BJ (cell line): ENCODE measurements at regions not wholly inside any gene's neighbourhood (a gene's known extent, or its start where the extent isn't known, plus 50 kb on each side); places are given as distances from the start of the nearest gene placed in this dataset.
"Not testable (repeated sequence)": the region's sequence is repeated elsewhere in the genome, so short reads cannot be mapped to it uniquely, and the experiment has no call there.

ENCODE experiments used
- CTCF ChIA-PET: fragments of 350-600 bp; formaldehyde crosslinking; extraction: SDS; loops from one replicate; lab custom pipeline; 2021; ENCODE audit warnings: antibody characterized with exemption, inconsistent platforms; lab: Yijun Ruan, JAX
- POLR2A ChIA-PET: fragments of 300-600 bp; sonication (Branson Sonifier 250); formaldehyde crosslinking; extraction: SDS; loops from one replicate; lab custom pipeline; 2021; ENCODE audit warnings: antibody characterized with exemption; lab: Charles Lee
- DNase-seq: peaks from one replicate; pipeline ENCODE4 v3.0.0-alpha.2; 2011; ENCODE audit warnings: low read depth
- H3K27me3 ChIP-seq: 2 replicates; pipeline ENCODE4 v1.6.0; 2011; ENCODE audit warnings: low read length; ENCODE audit not compliant: control insufficient read depth, insufficient read depth
- H3K36me3 ChIP-seq: 2 replicates; pipeline ENCODE4 v1.5.1; 2011; ENCODE audit warnings: low read length; ENCODE audit not compliant: control insufficient read depth, insufficient read depth
- H3K4me3 ChIP-seq: 2 replicates; pipeline ENCODE4 v1.5.1; 2011; ENCODE audit warnings: low read depth, mild to moderate bottlenecking, control low read depth, low read length
- TF ChIP-seq, protein P1 (sequence below): IDR thresholded peaks from 2 replicates; pipeline ENCODE4 v1.5.1; 2011; ENCODE audit warnings: low read depth, mild to moderate bottlenecking, control low read depth, inconsistent platforms, low read length, moderate library complexity; ENCODE audit not compliant: insufficient read depth

DNA sequence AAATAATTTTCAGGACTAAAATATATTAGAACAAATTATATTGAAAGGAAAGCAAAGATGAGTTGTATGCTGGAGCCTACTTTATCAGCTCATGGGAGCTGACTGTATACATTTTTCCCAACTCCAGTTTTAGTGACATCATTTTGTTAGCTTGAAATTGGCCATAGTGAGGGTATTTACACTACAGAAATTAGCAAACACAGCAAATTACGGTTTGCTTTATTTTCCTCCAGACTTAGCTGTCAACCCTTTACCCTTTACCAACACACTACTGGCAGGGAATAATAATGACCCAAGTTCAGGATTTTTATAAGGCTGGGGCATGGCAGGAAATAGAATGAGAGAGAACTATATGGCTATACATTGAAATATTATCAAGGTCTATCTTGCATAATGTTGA lies 120.3 kb upstream of the PRSS1 start:
- ChIA-PET CTCF (interaction anchor here (0.8 to 6.7 kb wide), 5 partner anchors 21 to 230 kb away, joined by 3 to 56 read pairs (median 4); no protein-coding TSS in a partner anchor), POLR2A (no interaction called here)
- Histone ChIP-seq H3K4me3 (no peak overlapping the region), H3K36me3 (no peaks in the 10 kb centered on the region), H3K27me3 (no peaks in the 10 kb centered on the region)
- TF ChIP-seq, protein P1, sequence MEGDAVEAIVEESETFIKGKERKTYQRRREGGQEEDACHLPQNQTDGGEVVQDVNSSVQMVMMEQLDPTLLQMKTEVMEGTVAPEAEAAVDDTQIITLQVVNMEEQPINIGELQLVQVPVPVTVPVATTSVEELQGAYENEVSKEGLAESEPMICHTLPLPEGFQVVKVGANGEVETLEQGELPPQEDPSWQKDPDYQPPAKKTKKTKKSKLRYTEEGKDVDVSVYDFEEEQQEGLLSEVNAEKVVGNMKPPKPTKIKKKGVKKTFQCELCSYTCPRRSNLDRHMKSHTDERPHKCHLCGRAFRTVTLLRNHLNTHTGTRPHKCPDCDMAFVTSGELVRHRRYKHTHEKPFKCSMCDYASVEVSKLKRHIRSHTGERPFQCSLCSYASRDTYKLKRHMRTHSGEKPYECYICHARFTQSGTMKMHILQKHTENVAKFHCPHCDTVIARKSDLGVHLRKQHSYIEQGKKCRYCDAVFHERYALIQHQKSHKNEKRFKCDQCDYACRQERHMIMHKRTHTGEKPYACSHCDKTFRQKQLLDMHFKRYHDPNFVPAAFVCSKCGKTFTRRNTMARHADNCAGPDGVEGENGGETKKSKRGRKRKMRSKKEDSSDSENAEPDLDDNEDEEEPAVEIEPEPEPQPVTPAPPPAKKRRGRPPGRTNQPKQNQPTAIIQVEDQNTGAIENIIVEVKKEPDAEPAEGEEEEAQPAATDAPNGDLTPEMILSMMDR, result no peak
- DNase-seq, result no peak

GRCh38 chr7:142627223-142627622 lies 122.0 kb upstream of the PRSS1 start:
- H3K27me3 ChIP-seq, H3K4me3 ChIP-seq, H3K36me3 ChIP-seq, POLR2A ChIA-PET, DNase-seq: not testable (repeated sequence)
- CTCF ChIA-PET, result interaction anchor here (0.6 to 2.4 kb wide), 4 partner anchors 9 to 159 kb away, joined by 3 to 7 read pairs (median 3); no protein-coding TSS in a partner anchor

GRCh38 chr7:142626420-142627035 lies 122.7 kb upstream of the PRSS1 start:
- CTCF ChIA-PET, result interaction anchor here (0.6 to 3.2 kb wide), 5 partner anchors 10 to 160 kb away, joined by 3 to 16 read pairs (median 3); no protein-coding TSS in a partner anchor
- no peak for DNase-seq
- no peaks in the 10 kb centered on the region for H3K27me3 ChIP-seq
- POLR2A ChIA-PET, result no interaction called here
- no peaks in the 10 kb centered on the region for H3K36me3 ChIP-seq
- TF ChIP-seq, protein P1, result peak; percentile 49
- no peak overlapping the region for H3K4me3 ChIP-seq

- H3K36me3 ChIP-seq, H3K27me3 ChIP-seq, POLR2A ChIA-PET, H3K4me3 ChIP-seq, DNase-seq: not testable (repeated sequence)
- CTCF ChIA-PET, result interaction anchor here (0.8 to 3.2 kb wide), 10 partner anchors 9 to 157 kb away, joined by 3 to 16 read pairs (median 4); no protein-coding TSS in a partner anchor
Measured at GRCh38 chr7:142625216-142625615, 124.1 kb upstream of the PRSS1 start.

DNA sequence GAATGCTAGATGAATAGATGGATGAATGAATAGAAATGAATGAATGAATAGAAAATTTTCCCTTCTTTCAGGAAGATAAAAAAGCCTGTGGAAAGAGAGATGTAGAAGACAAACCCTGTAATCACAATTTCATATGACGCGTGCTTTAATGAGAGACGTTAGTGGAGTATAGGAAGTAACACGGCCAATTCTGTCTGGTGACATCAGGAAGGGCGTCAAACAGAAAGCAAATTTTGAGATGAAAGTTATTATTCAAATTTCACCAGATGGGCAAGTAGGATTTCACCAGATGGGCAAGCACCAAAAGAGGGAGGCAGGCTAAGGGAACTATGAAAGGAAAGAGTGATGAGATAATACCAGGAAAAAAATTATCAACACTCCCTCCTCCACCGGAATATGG lies 128.9 kb upstream of the PRSS1 start:
- ChIA-PET POLR2A (no interaction called here), CTCF (no interaction called here)
- no peak for DNase-seq
- no peaks in the 10 kb centered on the region for H3K36me3 ChIP-seq
- H3K27me3 ChIP-seq, result no peaks in the 10 kb centered on the region
- TF ChIP-seq, protein P1, result no peak
- H3K4me3 ChIP-seq, result no peak overlapping the region

DNA sequence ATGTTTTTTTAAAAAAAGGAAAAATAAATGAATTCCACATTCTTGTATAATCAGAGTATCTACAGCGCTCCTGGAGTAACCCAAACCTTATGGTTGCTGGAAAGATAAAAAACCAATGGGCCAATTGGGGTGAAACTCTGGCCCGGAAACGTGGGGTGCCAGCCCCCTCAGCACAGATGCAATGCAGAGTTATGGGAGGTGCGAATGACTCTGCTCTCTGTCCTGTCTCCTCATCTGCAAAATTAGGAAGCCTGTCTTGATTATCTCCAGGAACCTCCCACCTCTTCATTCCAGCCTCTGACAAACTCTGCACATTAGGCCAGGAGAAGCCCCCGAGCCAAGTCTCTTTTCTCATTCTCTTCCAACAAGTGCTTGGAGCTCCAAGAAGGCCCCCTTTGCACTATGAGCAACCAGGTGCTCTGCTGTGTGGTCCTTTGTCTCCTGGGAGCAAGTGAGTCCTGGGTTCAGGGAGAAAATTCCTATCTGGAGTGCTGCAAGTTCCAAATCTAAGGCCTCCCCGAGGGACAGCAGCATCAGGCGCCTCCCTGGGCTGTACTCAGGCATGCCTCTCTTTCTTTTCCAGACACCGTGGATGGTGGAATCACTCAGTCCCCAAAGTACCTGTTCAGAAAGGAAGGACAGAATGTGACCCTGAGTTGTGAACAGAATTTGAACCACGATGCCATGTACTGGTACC lies 130.5 kb upstream of the PRSS1 start:
- DNase-seq, result no peak
- H3K4me3 ChIP-seq, result no peak overlapping the region
- H3K36me3 ChIP-seq, result no peaks in the 10 kb centered on the region
- TF ChIP-seq, protein P1, result no peak
- ChIA-PET CTCF (no interaction called here), POLR2A (no interaction called here)
- H3K27me3 ChIP-seq, result no peaks in the 10 kb centered on the region
